PC-9 (cell line): ENCODE measurements at regions not wholly inside any gene's neighbourhood (a gene's known extent, or its start where the extent isn't known, plus 50 kb on each side); places are given as distances from the start of the nearest gene placed in this dataset.

Experiments
- CTCF ChIP-seq: fragments of 200-600 bp; sonication (generic); conservative IDR thresholded peaks from 2 replicates; pipeline ENCODE4 v1.6.1; 2017; ENCODE audit warnings: mixed run types, antibody characterized with exemption, mild to moderate bottlenecking, moderate library complexity
- EZH2 ChIP-seq: fragments of 200-600 bp; sonication (generic); IDR thresholded peaks from 2 replicates; pipeline ENCODE4 v1.8.0; 2017; ENCODE audit warnings: antibody characterized with exemption, low read depth

- TF ChIP-seq CTCF (no peak), EZH2 (no peak)
Measured at GRCh38 chr3:16767006-16767405, 117.7 kb upstream of the PLCL2 start.
